Omental fat pad (tissue), 3 donors: ENCODE measurements at regions not wholly inside any gene's neighbourhood (a gene's known extent, or its start where the extent isn't known, plus 50 kb on each side); places are given as distances from the start of the nearest gene placed in this dataset.
A peak's percentile ranks its signal among the peaks of the same experiment; 100 is the strongest.
"Not testable (repeated sequence)": the region's sequence is repeated elsewhere in the genome, so short reads cannot be mapped to it uniquely, and the experiment has no call there.

Experiments used
- ATAC-seq: fragments of 150-250 bp; one replicate; pipeline ENCODE4 v1.9.1; 2016; ENCODE audit warnings: mild to moderate bottlenecking, moderate library complexity; ENCODE audit not compliant: low FRiP score
- DNase-seq: peaks from one replicate; pipeline ENCODE4 v3.0.0-alpha.2; 2019; ENCODE audit warnings: low spot score
- CTCF ChIP-seq, 3 donors: fragments of 450-650 bp; IDR thresholded peaks; one replicate each; pipeline ENCODE4 v1.5.1; 2016 to 2017; ENCODE audit warnings: antibody characterized with exemption in 3 of 3, mild to moderate bottlenecking in 3 of 3, moderate library complexity in 2 of 3

- TF ChIP-seq CTCF (IDR thresholded peaks at IDR 0.05), result no peak
- ATAC-seq (no peak), DNase-seq (no peak)
Observed at GRCh38 chr18:59067873-59068272, 71.8 kb upstream of the SEC11C start.

GRCh38 chr18:59068276-59069071 is 71.2 kb upstream of the SEC11C start:
- DNase-seq, result no peak
- ATAC-seq, result no peak
- no peak for TF ChIP-seq CTCF (IDR thresholded peaks at IDR 0.05)

GRCh38 chr18:59070181-59070912 is 69.3 kb upstream of the SEC11C start:
- DNase-seq (peak; percentile 65), ATAC-seq (peak; percentile 76)
- peak in 2 of 3 donors; percentile 72 to 77 for TF ChIP-seq CTCF (IDR thresholded peaks at IDR 0.05)

- ATAC-seq (no peak), DNase-seq (no peak)
- TF ChIP-seq CTCF (IDR thresholded peaks at IDR 0.05), result no peak
Observed at GRCh38 chr18:59072727-59073421, 66.8 kb upstream of the SEC11C start.

- ATAC-seq (no peak), DNase-seq (no peak)
- no peak for TF ChIP-seq CTCF (IDR thresholded peaks at IDR 0.05)
Observed at GRCh38 chr18:59075923-59076322, 63.8 kb upstream of the SEC11C start.

- DNase-seq, result no peak
Observed at GRCh38 chr18:59079264-59079663, 60.4 kb upstream of the SEC11C start.

GRCh38 chr18:59079687-59080501 is 59.8 kb upstream of the SEC11C start:
- not testable (repeated sequence) for ATAC-seq, DNase-seq

More at GRCh38 chr18:59079264-59079663, 60.4 kb upstream of the SEC11C start:
- no peak for TF ChIP-seq CTCF (IDR thresholded peaks at IDR 0.05)
- ATAC-seq, result no peak
